GM21528 (cell line): ENCODE measurements at regions not wholly inside any gene's neighbourhood (a gene's known extent, or its start where the extent isn't known, plus 50 kb on each side); places are given as distances from the start of the nearest gene placed in this dataset.
"Not testable (repeated sequence)": the region's sequence is repeated elsewhere in the genome, so short reads cannot be mapped to it uniquely, and the experiment has no call there.

Experiments used
- ATAC-seq: cut with Tn5 transposase; IDR thresholded peaks from one replicate; pipeline ENCODE4 v1.9.1; 2021; ENCODE audit warnings: mild to moderate bottlenecking, moderate library complexity; ENCODE audit not compliant: unreplicated experiment, low FRiP score

DNA sequence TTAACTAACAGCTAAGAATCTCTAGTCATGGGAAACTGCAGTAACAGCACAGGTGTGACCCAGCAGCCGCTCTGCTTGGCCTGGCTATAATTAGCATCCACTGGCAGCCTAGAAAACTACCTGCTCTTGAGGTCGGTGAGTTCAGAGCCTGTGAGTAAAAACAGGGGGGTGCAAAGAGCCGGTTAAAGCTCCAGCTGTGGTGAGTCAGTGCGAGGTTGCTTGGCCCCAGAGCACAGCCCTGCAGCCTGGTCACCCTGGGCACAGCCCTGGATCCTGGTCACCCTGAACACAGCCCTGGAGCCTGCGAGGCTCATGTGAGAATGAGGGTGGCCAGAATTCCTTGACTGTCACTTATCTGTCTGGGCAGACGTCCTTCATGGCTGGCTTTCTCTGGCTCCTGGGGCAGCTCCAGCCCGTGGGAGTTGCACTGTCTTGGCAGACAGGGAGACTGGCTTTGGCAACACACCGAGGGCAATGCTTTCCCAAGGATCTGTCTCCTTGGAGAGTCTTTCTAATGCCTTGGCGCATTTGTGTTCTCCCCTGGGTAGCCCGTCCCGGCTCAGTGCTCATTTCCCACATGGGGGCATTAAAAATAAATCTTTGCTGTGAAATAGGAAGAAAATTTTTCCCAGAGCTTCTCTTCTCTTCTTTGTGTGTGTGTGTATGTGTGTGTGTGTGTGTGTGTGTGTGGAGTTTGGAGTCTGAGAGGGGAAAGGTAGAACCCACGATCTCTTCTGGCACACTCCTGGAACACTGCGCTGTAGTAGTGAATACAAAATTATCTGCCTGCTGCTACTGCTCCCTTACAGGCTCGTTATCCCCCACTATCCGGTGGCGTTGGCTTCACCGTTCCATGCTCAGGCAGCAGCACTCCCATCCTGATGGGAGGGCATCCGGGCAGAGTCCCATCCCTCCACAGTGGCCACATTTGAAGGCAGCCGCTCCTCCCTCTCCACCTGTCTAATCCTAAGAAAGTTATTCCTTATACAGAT is 250.2 kb upstream of the MEX3C start:
- no peak for ATAC-seq

DNA sequence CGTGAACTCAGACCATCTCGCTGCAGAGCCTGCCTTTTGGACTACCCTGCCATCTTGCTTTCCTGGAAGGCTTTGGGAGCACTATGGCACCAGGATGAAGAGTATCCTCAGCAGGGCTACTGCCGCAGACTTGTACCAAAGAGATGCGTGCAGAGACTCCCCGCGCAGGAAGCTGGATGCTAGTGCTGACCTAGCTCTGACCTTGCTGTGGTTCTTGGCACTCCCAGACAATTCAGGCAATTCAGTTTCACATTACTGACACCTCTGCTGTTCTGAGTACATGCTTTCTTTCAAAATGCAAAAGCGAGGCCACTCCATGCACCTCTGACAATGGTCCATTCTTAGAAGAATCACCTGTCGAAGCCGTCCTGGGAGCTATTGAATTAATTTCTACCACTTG is 251.5 kb upstream of the MEX3C start:
- no peak for ATAC-seq

DNA sequence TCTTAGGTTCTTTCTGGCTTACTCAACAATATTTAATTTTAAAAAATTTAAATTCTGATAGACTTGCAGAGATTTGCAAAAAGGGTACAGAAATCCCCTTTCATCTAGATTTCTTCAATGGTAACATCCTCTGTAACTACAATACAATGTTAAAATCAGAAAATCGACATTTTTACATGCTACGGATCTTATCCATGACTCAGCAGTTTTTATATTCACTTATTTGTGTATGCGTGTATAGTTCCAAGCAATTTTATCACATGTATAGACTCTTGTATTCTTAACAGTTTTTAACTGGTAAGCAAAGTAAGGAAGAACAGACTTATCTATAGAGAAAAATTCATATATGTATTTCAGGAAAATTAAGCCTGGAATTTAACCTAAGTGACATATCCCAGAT is 256.1 kb upstream of the MEX3C start:
- no peak for ATAC-seq

DNA sequence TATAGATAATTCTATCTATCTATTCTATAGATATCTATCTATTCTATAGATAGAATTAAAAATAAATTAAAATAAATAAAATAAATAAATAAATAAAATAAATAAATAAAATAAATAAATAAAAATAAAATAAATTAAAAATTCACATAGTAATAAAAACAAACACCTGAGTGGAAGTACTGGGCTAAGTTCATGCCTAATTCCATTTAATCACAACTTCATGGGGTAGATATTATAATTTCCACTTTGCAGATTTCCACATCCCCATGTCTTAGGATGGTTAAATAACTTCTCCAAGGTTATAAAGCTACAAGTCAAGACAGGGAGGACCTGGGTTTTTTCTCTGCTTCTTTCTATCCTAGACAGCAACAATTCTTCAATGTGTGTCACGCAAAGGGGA is 261.4 kb upstream of the MEX3C start:
- no peak for ATAC-seq

DNA sequence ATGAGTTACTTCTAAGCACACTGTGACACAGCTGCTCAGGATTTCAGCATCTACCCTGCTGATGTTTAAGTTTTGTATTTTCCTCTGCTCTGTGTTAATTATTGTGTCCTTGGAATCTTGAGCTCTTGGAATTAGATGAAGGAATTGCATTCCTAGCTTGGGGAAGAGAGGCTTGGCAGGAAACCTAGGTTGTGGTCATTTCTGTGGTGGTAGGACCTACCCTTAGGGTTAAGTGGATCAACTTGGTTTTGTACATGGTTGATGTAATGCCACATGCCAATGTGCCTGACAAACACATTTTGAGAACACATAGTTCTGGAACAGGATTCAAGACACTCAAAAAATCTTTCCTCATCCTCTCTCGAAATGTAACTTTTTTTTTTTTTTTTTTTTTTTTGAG is 264.5 kb upstream of the MEX3C start:
- ATAC-seq, result no peak

DNA sequence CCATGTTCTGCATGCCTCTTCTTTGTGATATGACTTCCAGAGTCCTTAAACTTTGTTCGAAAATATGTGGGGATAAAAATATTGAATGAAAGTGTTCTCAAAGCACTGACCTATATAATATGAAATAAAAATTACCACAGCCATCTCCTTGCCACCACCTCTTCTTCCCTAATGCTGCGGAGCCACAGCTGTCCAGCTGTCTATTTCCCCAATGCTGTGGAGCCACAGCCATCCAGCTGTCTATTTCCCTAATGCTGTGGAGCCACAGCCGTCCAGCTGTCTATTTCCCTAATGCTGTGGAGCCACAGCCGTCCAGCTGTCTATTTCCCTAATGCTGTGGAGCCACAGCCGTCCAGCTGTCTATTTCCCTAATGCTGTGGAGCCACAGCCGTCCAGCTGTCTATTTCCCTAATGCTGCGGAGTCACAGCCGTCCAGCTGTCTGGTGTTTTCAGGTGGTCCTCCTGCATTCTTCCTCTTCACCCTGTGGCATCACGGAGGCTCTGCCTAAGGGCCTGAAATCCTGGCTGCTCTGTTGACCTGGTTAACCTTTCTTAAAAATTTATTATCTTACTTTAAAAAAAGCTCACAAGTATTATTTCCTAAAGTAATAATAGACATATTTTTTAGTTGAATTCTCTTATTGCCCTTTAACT is 266.1 kb upstream of the MEX3C start:
- ATAC-seq, result no peak

DNA sequence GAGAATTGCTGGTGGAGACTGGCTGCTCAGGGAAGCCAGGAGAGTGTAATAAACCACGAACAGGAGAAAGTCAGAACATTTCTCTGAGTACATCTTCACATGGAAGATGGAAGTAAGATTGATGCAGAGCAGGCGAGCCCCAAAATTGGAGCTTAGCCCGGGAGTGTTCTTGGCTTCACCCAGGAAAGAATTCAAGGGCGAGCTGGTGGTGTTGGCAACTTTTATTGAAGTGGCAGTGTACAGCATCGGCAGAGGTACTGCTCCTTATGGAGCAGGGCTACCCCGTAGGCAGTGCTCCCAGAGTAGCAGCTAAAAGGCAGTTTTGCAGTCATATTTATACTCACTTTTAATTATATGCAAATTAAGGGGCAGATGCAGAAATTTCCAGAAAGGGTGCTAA is 281.4 kb upstream of the MEX3C start:
- ATAC-seq, result no peak

DNA sequence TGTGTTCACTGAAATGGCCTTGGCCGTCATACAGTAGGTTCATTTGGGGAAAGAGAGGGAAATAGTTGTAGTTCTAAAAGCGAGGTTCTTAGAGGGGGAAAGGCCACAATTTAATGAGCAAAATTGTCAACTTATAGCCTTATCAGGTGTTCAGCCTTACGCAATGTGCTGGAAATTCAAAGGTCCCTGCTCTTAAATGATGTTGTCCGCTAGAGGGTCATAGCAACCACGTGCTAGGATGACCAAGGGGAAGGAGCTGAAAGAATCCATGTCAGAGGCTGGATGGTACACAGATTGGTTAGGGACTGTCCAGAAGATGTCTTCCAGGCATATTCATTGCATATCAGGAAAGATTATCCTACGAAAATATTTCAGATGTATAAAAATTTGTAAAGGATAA is 282.3 kb upstream of the MEX3C start:
- no peak for ATAC-seq

DNA sequence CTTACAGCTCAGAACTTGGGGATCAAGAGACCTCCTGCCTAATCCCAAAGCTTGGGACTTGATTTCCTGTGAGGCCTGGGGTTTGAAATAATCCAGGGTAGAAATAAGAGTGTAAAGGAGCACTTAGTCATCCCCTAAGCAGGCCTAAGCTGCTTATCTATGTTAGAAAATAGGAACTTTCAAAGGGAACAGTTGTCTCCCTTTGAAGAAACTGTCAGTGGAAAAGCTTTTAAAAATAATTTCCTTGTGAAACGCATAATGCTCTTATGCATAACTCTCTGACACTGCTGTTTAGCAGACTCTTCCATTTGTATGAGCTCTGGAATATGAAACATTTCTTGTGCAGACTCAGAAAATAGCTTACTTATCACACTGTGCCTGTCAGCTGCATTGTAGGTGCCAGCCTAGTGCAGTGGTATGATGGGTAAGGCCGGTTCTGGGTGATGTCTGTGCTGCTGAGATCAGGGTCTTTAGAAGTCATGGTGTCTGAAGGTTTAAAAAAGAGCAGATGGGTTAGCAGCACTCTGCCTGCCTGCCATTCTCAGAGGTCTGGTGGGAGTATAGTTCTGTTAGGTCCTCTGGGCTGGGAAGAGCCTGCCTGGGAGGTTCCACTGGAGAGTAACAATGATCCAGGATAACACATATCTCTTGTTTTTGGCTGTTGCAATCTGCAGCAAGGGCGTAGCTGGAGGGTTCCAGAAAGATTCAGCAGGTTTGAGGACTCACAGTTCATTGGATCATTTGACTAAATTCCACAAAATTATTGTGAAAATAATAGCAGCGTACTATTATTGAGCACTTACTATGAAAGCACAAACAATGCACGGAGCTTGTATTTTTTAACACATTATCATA is 283.2 kb upstream of the MEX3C start:
- ATAC-seq, result no peak

DNA sequence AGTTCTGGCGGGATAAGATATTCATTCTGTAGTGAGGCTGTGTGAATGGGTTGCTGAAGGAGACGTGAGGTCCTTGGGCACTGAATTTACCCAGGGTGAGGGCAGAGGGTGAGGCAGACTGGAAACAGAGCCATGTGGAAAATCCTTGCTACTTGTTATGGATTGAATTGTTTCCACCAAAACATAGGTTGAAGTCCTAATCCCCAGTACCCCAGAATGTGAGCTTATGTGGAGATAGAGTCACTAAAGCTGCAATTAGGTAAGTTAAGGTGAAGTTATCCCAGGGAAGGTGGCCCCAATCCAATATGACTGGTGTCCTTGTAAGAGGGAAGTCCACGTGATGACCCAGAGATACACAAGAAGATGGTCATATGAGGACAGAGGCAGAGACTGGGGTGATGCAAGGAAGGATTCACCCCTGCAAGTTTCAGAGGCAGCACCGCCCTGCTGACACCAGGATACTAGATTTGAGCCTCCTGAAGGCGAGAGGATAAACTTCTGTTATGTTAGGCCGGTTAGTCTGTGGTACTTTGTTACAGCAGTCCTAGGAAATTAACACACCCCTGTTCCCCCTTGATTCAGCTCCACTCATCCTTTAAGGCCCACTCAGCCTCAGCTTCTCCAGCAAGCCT is 289.4 kb upstream of the MEX3C start:
- ATAC-seq, result no peak

DNA sequence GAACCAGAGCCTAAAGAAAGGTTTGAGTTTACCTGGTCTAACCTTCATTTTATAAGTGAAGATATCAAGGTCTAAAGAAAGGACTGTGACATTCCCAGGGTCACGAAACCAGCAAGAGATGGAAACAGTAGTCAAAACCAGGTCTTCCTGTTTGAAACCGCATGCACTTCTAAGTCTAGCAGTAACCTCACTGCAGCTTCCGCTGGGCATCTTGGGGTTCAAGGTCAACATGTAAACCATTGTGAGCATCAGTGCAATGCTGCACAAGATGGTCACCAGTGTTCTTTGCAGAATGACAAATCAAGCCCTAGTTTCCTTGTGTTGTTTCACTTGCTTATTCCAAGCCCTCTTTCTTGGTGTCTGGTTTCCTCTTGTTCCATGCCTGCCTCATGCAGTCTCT is 292.9 kb upstream of the MEX3C start:
- ATAC-seq, result no peak

DNA sequence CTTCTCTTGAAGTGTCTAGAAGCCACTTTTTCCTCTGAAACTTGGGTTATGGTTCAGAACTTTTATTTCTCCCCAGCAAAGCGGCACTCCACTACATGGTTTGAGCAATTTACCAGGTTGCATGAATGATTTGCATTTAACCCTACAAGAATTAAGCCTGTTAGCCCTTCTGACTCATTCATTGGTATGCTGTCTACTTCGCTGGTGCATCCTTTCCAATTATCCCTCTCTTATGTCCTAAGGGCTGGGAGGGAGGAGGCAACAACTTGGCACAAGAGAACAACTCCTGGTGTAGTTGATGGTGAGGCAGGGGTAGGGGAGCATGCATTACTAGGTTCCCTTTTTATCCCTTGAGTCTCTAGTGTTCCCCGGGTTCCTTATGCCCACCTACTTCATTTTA is 293.4 kb upstream of the MEX3C start:
- no peak for ATAC-seq

DNA sequence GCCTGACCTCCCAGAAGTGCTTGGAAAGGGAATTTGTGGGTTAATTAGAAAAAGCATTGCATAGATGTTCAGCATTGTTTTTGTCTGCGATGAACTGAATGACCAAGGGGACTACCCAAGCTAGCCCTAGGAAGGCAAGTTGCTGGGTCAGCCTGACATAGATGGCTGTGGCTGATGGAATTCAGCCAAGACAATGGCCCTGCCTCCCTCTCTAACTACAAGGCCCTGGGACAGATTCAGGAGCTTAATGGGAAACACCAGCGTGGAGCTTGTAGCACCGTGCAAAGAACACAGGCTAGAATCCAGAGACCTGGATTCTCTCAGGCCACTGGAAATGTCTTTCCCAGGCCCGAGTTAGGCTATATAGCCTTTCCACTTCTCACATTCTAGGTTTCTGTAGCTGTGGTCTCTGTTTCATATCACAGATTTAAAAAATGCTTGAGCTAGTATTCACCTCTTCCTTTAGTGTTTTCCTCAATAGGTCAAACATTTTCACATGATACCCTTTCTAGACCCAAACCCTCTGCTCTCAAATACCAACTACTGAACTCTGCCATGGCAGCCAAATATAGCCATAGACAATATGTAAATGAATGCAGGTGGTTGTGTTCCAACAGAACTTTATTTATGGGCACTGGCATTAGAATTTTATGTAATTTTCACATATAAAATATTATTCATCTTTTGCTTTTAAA is 294.3 kb upstream of the MEX3C start:
- ATAC-seq, result no peak

DNA sequence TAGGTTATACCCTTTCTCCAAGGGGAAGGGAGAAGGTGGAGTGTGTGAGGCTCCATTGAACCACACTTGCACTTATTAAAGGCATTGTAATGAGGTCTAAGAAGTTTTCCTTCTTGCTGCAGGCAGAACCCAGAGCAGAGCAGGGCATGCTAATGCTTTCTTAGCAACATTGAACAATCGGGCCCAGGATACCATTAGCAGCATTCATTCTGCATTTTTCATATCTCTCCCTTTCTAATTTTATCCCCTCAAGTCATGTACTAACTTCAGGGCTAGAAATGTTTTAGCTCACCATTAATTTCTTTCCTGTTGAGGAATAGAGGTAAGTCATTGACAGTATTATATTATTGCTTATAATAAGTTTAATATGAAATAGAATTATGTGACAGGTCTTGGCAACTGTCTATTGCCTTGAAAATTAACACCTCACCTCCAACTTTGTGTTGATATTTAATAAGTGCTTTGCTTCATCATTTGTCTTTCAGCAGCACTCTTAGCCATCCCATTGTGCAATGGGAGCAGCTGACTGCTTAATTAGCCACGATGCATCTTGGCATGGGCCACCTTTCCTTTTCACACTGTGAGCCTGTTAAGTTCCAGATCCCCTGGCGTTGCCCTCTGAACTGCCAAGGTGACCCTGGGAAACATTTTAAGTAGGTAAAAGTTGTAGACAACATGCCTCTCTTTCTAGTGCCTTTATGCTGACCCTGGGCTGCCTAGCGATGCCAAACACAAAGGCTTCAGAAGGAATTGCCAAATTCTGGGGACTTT is 300.8 kb upstream of the MEX3C start:
- ATAC-seq, result no peak

DNA sequence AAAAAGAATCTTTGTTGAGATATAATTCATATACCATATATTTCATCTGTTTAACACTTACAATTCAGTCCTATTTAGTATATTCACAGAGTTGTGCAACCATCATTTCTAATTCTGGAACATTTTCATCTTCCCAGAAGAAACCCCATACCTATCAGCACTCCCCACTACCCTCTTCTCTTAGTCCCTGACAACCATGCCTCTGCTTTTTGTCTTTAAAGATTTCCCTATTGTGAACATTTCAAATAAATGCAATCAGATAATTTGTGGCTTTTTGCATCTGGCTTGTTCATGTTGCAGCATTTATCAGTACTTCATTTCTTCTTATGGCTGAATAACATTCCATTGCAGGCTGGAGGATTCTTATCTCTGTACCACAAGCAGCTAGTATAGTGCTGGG is 305.9 kb upstream of the MEX3C start:
- no peak for ATAC-seq

DNA sequence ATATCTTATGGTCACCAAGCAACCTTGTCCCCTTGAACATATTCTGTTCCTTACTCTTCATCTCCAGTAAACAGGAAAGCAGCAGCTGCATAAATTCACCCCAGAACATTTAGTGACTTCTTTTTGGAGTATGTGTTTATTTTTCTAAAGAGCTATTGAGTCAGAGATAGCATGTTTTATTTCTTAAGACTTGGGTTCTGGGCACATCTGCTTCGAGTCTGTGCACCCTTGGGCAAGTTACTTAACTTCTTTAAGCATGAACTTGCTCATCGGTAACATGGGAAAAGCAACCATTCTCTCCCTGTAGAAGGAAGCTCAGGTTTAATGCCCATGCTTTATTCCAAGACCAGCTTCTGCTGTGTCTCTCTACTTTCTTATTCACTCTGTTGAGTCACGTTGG is 309.3 kb upstream of the MEX3C start:
- no peak for ATAC-seq

DNA sequence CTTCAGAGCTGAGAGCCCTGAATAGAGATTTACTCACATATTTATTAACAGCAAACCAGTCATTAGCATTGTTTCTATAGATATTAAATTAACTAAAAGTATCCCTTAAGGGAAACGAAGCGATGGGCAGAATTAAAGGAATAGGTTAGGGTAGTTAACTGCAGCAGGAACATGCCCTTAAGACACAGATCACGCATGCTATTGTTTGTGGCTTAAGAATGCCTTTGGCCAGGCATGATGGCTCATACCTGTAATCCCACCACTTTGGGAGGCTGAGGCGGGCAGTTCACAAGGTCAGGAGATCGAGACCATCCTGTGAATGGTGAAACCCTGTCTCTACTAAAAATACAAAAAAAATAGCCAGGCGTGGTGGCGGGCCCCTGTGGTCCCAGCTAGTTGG is 310.9 kb upstream of the MEX3C start:
- ATAC-seq, result not testable (repeated sequence)

DNA sequence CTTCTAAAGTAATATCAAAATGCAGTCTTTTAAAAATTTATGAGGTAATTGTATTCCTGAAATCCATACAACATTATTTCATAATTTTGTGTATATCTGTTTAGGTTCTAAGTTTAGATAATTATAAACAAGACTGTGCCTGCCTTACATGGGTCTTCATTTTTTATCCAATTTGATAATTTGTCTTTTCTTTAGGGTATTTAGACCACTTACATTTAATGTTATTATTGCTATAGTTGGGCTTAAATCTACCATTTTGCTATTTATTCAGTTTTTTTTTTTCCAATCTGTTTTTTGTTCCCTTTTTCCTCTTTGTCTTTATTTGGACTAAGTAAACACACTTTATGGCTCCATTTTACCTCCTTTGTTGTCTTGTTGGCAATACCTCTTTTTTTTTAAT is 312.5 kb upstream of the MEX3C start:
- ATAC-seq, result no peak

DNA sequence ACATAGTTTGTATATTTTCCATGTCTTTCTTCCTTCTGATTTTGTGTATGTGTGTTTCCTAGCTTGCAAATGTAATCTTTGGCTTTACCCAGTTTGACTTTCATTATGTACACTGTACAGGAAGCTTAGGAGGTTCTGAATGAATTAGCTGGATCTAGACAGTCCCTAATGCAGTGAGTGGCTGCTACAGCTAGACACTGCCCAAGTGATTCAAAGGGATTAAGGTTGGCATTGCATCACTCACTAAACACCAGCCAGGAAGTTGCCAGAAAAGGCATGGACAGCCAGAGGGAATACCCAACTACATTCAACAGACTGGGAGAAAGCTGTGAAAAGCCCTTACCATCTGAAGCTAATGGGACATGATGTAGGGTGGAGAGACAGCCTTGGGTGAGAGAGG is 316.0 kb upstream of the MEX3C start:
- ATAC-seq, result no peak
